Amygdala (tissue), 56 donors: ENCODE measurements at regions not wholly inside any gene's neighbourhood (a gene's known extent, or its start where the extent isn't known, plus 50 kb on each side); places are given as distances from the start of the nearest gene placed in this dataset.
A peak's percentile ranks its signal among the peaks of the same experiment; 100 is the strongest.
"Not testable (repeated sequence)": the region's sequence is repeated elsewhere in the genome, so short reads cannot be mapped to it uniquely, and the experiment has no call there.

ENCODE experiments used
- DNase-seq, 56 donors: peaks; one replicate each; lab custom pipeline; 2025; lab: John Stamatoyannopoulos, UW

DNA sequence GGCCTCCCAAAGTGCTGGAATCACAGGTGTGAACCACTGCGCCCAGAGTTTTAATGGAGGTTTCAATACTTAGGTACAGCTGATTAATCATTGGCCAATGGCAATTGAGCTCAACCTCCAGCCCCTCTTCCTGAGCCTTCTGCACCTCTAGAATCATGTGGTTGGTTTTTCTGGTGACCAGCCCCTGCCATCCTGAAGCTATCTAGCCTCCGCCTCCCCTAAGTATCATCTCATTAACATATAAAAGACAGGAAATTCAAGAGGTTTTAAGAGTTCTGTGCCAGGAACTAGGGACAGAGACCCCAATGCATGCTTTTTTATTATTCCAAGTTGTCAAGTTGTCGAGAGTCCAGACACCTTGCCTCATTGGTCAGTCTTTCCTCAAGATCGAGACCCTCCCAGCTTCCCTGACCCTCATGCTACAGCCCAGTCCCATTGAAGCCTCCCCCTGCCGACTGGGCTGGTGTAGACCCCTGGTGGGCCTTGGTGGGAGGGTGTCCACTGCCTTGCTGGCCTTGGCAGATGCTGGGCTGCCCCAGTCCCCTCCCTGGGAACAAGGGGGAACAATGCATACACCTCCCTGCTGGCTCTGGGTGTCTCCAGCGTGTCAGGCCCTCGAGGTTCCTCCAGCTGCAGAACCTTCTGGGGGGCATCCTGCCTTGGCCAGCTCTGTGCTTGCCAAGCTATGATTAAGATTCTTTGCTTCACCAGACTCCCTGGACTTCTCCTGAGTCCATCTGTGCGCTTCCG lies 148.0 kb downstream of the CTTN start:
- DNase-seq, result no peak

DNA sequence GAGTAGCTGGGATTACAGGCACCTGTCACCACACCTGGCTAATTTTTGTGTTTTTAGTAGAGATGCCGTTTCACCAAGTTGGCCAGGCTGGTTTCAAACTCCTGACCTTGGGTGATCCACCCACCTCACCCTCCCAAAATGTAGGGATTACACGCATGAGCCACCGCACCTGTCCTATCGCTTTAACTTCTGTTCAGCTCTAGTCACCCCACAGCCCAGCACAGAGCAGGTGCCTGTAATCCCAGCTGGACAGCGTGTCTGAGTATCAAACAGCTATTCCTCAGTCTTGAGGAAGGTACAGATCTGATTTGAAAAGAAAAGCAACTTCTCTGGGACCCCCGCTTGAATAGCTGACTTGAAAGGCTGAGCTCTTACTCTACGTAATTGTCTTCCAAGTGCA lies 149.1 kb downstream of the CTTN start:
- no peak for DNase-seq

DNA sequence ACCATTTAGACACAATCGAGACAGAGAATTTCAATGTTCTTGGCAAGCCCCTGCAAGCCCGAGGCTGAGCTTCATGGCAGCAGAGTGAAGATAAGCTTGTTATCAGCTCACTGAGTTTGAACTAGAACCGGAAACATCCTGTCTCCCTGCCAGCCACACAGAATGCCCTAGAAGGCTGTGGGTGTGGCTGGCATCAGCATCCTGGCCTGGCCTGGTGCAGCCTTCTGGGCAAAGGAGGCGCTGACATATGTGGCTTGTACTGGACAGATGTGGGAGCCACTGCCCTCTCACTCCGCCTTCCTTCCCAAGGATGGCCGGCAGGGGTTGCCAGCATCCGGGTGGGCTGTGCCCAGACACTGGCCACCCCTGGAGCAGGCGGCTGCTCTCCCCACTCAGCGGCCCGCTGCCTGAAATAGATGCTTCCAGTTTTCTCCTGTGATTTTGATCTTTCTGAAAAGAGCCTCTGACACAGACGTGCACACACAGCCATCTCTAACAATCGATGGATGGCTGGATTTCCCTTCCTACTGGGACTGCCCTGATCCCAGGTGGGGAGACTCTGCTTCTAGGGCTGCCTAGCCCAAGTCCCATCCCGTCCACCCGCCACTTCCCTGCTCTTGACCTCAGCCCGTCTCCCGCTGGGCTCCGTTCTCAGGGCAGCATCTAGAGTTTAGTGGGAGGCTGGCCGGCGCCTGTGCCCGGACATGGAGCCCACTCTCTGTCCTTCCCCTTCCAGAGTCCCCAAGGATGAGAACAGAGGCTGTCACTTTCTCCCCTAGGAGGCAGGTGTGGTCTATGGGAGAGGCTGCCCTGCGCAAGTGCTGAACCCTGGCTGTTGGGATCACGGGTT lies 149.7 kb downstream of the CTTN start:
- DNase-seq, result peak in 1 of 56 donors; percentile 27

DNA sequence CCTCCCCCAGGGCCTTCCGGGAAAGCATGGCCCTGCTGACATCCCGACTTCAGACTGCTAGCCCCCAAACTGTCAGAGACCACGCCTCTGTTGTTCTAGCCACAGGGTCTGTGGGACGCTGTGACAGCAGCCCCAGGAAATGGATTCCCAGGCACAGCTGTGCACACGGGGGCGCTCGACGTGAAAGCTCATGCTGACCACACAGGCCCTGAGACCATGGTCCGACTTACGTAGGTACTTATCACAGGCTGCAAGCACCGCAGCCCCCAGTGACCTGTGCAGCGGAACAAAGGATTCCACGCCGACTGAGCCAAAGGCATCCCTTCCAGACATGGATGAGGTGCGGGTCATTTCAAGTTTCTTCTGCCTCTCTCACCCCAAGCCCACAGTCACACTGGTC lies 150.6 kb downstream of the CTTN start:
- DNase-seq, result no peak

DNA sequence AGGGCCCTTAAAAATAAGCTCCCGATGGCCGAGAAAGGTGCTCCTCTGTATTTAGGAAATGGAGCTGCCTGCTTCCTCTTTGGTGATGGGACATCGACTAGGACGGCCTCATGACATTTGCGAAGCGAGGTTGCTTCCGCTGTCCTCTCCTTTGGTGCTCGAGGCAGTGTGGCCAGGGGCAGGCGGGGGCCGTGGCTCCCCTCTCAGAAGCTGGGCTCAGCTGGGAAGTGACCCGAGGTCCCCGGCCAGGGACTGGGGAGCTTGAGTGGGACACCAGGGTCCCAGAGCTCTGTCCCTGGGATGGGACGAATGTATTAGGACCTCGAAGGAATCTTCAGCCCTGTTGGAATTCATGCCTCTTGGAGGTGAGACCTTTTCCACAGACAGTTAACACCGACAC lies 151.1 kb downstream of the CTTN start:
- no peak for DNase-seq

DNA sequence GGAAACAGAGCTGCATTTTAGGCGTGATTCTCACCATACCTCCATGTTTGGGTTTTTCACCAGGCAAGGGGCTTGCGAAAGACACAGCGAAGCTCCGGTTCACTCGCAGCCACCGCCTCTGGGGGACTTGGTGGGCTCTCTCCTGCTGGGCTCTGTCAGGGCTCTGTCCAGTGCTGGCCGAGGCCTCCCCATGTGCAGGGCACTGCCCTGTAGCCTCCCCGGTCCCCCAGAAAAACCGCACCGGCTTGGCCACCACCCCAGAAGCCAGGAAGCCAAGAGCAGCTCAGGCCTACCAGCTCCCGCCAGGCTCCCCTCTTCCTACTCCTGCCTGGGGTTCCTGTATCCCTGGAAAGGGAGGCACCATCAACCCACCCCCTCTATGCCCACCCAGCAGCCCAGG lies 151.5 kb downstream of the CTTN start:
- no peak for DNase-seq

DNA sequence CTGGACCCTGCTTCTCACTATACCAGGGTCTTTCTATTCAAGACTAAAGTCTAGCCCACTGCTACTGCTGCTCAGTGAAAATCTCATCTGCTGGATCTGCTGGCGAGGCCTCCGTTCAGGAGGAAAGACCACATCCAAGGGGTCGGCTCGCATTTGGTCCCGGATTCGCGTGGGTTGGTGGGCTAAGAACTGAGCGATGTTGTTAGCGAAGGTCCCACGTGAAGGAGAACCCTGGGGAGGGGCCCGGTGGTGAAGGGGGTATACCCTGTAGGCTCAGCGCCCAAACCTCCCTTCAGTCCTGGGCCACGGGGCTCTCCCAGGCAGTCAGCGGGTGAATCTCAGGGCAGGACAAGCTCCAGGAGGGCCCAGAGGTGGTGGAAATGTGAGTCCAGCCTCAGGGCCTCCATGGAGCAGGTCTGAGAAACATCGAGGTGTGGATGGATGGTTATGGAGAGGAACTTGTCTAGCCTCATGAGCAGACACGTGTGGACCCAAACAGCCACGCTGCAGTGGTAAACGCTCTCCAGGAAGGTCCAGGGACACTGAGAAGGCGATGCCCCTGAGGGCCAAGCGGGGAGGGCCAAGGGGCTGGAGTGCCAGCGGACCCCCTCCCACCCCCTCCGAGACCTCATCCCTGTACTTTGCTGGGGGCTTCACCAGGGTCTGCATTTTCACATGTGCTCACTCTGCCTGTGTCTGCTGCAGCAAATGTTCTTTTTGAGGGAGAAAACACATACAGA lies 152.3 kb downstream of the CTTN start:
- no peak for DNase-seq

DNA sequence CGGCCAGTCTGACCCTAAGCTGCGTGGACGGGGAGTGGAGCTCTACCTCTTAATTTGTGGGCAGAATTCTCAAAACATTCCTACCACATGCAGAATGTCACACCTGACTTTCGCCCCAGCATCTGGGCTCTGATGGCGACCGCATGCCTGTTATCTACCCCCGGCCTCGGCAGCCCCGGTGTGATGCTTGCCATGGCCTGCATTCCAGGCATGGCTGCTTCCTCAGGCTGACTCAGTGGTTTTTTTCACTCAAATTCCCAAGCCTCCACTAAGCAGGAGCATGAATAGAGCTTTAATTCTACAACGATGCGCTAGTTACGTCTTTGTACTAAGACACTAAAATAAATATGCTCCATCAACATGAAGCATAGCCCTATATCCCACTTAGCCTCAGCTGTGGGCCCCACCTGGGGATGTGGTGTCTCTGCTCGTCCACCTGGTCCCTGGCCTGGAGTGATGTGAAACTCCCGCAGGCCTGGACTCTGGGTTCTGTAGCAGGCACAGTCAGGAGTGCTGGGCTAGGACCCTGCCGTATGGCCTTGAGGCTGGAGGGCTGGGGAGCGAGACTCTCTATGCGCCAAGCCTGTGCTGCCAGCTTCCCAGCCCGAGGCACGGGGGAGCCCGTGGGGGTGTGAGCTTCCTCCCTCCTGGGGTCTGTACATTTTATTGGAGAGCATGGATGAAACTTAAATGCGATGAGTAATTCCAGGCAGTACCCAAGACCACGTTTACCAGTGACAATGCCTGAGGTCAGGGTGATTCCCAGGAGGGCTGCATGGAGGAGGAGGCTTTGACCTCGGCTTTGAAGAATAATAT lies 153.2 kb downstream of the CTTN start:
- no peak for DNase-seq

DNA sequence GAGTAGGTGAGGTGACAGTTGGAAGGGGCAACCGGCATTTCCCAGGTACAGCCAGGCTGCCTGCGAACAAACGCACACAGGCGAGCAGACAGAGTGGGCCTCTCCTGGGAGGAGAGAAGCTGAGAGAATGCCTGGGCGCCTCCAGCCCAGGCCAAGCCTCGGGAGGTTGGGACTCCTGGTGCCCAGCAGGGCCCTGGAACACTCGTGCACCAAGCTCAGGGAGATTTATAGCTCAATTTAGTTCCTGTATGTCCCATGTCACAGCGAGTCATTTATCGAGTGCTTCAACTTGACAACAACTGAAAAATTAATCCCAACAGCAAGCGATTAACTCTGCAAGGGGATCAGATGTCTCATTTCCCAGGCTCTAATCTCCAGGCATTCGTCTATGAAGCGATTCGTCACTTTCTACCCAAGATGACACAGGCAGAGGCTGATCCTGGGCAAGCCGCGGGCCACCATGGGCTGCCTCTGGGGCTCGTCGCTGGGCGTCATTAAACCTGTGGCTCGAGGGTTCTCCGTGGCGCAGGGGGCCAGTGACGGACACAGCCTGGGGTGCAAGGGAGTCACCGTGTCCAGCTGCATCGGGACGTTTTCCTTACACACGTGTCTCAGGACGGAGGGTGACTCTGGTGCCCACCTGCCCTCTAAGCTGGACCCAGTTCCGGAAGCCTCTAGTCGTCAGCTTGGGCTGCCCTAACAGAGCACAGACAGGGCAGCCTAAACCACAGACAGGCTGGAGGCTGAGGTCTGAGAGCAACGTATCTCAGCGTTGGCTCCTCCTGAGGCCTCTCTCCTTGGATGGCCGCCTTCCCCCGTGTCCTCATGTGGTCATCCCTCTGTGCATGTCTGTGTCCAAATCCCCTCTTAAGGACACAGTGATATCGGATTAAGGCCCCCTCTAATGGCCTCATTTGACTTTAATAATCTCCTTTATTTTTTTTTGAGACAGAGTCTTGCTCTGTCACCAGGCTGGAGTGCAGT lies 154.1 kb downstream of the CTTN start:
- no peak for DNase-seq

DNA sequence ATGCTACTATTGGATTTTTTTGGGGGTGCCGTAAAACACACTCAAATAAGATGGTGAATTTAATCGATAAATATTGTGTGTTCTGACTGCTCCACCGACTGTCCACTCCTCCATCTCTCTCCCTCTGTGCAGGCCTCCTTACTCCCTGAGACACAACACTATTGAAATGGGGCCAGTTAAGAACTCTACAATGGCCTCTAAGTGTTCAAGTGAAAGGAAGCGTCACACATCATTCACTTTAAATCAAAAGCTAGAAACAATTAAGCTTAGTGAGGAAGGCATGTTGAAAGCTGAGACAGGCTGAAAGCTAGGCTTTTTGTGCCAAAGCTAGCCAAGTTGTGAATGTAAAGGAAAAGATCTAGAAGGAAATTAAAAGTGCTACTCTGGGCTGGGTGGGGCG lies 156.7 kb downstream of the CTTN start:
- no peak for DNase-seq

DNA sequence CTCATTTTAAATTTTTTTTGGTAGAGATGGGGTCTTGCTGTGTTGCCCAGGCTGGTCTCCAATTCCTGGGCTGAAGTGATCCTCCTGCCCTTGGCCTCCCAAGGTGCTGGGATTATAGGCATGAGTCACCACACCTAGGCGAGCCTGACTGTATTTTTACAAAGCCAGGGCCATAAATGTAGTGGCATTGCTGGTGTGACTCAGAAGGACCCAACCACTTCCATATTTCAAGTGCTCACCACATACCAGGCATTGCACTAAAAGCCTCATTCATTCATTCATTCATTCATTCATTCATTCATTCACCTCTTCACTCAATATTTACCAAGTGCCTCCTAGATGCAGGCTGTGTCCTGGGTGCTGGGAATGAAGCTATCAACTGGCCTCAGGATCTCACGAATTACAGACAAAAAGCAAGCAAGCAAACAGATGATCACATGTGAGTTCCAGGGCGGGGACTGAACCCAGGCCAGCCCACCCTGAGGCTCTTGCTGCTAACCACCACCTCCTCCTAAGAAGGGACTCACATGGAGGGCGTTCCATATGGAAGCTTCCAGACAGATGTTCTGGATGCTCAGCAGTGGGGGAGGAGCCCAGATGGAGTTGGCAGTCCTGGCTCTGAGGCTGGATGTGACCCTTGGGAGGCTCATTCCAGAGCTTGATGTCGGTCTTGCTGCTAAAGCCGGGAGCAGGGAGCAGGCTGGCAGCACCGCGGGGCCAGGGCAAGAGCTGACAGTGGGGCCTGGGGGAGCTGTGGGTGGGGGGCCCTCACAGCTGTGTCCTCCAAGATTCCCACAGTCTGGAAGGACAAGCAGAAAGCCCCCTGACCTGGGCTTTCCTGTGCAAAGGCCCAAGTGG lies 158.8 kb downstream of the CTTN start:
- no peak for DNase-seq

DNA sequence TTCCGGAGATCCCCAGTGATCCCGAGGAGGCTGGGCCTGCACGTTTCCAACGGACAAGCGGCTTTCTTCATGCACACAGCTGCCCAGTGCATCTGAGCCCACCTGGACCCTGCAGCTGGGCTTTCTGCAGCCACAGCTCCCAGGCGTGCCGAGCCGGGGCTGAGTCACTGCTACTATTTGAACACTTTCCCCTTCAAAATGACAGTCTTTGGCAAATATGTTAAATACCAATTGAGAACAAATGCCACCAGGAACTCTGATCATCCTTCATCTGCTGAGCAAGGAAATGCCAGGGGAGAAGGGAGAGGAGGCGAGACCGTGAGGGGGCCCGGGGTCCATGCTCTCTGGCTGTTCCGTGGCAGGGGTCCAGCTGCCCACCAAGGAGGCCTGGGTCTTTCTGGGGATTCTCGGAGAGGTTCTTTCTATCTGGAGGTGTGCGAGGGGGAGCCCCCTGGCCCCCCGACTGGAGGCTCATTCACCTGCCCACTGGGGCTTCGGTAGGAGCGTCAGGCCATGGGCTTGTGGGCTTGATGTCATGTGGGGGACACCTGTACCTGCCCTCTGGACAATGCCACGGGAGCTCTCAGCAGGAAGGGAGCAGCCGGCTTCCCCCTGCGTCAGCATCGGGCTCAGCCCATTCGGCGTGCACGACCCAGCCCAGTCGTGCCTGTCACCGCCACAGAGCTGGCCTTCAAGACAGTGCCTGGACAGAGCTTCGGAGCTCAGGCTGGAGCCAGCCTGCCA lies 159.6 kb downstream of the CTTN start:
- DNase-seq, result no peak

DNA sequence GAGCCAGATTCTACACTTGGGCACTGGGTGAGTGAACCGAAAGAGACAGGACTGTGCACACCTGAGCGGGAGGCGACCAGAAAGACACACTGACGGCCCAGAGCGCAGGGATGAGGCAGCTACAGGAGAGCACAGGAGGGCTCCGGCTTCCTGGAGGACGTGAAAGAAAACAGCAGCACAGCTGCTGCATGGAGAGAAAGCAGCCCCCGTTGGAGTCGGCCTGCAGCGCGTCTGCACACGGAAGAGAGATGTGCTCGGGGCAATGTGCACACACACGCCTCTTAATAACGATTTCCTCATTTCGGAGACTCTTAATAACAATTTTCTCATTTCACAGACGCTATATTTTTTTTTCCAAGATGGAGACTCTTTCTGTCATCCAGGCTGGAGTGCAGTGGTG lies 160.4 kb downstream of the CTTN start:
- DNase-seq, result no peak

DNA sequence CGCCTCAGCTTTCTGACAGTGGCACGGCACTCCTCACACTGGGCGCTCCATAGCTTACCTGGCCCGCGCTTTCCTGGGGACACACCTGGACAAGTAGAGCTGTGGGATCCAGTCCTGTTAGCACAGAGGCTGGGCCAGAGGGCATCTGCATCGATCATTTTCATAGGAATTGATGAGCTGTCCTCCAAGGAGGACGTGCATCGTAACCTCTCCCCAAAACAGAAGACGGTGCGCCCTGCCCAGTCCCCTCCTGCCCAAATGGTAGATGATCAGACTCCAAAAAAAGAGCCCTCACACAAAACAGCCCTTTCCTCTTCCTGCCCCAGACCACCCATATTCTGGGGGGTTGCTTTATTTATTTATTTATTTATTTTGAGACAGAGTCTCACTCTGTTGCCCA lies 161.2 kb downstream of the CTTN start:
- DNase-seq, result no peak

DNA sequence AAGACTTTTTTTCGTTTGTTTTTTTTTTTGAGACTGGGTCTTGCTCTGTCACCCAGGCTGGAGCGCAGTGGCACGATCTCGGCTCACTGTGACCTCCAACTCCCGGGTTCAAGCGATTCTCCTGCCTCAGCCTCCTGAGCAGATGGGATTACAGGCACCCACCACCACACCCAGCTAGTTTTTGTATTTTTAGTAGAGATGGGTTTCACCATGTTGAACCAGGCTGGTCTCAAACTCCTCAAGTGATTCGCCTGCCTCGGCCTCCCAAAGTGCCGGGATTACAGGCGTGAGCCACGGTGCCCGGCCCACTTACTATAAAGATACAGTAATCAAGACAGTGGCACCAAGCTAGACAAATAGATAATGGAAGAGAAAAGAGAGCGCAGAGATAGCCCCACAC lies 162.3 kb downstream of the CTTN start:
- DNase-seq, result not testable (repeated sequence)

DNA sequence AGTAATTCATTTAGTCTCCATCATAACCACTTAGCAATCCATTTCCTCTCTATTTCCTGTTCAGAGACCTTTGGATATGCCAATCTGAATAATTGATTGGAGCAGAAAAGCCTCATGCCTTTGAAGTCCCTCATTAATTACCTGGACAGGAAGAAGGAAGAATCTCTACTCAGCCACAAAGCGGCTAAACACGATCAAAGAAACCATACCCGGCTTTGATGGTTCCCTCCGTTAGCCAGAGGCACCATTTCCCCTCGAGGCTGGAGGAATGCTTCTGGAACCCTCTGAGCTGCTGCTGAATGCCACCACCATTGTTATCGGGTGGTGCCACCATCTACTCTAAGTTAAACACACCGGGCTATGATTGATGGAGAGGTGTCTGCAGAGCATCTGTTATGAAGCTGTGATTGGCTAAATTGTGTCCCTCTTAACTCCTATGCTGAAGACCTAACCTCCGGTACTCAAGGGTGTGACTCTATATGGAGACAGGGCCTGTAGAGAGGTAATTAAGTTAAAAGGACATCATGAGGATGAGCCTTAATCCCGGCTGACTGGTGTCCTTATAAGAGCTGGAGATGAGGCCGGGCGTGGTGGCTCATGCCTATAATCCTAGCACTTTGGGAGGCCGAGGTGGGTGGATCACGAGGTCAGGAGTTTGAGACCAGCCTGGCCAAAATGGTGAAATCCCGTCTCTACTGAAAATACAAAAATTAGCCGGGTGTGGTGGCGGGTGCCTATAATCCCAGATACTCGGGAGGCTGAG lies 168.6 kb downstream of the CTTN start:
- DNase-seq, result no peak

DNA sequence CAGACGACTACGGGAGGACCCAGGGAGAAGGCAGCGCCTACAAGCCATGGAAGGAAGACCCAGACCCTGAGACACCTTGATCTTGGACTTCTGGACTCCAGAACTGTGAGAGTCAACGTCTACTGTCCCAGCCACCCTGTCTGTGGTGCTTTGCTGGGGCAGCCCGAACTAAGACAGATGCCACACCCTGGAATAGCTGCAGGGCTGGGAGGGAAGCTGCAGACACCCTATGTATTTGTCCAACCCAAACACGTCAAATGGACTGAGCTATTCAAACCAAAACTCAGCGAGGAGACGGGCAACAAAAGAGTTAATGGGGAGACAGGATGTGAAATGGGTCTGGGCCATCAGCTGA lies 169.3 kb downstream of the CTTN start:
- no peak for DNase-seq
